HG03159 (cell line): ENCODE measurements at regions not wholly inside any gene's neighbourhood (a gene's known extent, or its start where the extent isn't known, plus 50 kb on each side); places are given as distances from the start of the nearest gene placed in this dataset.
A peak's percentile ranks its signal among the peaks of the same experiment; 100 is the strongest.
"Not testable (repeated sequence)": the region's sequence is repeated elsewhere in the genome, so short reads cannot be mapped to it uniquely, and the experiment has no call there.

ENCODE experiments used
- ATAC-seq: cut with Tn5 transposase; IDR thresholded peaks from one replicate; pipeline ENCODE4 v1.9.1; 2021; ENCODE audit warnings: mild to moderate bottlenecking, moderate library complexity; ENCODE audit not compliant: unreplicated experiment

DNA sequence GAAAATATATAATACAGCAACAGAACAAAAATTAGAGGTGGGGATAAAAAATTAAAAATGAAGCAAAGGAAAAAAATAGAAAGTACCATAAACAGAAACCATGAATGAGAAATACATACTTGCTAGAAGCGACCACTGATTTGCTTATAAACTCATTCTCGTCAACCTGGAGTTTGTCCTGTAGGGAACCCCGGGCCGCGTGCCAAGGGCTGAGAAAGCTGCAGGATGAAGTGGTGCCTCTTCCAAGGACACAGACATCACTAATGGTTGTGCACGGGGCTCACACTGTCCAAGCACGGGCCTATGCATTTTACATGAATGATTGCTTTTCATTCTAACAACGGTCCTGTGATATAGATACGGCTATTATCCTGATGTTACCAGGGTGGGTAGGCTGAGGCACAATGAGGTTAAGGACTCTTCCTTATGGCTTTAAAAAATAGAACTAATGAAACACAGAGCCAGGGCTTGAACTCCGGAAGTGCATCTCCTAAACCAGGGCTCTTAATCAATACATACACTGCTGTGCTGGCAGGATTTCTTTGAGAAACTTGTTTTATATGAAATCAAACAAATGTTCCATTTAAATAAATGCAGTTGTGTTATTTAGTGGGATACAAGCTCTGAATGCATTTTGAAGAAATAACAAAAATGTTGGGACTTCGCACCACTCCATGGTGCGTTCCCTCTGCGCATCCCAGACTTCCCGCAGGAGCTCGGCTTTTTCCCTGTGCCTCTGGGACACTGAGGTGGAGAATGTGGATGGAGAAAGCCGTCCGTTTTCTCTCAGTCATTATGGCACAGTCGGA is 113.9 kb upstream of the PHACTR3 start:
- ATAC-seq: not testable (repeated sequence)

DNA sequence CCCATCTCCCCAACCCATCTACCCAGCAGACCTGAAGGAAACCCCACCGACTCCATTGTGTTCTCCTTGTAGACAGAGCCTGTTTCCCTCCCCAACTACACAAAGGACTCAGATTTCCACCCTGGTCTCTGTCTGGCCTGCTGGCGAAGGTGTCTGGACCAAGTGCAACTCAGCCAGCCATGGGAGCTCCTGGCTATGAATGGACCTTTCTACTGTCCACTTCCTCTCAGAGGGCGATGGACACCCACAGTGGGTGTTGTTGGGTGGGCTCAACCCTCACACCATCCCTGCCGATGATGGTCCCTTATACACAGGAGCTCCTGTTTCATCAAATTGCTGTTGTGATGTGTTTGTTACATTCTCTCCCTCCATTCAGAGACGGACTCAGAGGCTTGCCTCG is 112.5 kb upstream of the PHACTR3 start:
- no peak for ATAC-seq

DNA sequence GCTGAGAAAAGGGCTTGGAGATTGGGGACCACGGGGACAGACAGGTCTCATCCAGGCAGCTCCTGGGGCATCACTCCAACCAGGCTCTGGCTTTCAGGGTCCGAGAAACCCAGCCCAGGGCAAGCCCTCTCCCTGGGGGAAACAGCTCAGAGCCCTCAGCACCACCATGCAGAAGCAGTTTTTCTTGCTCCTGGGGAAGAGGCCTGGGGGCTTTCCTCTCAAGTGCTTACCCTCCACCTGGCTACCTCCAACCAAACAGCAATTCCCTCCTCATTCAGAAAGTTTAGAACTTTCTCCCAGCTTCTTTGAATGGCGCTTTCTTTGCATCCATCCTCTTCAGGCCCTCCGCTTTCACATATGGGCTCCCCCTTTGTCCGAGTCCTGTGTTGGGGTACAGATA is 110.4 kb upstream of the PHACTR3 start:
- no peak for ATAC-seq

DNA sequence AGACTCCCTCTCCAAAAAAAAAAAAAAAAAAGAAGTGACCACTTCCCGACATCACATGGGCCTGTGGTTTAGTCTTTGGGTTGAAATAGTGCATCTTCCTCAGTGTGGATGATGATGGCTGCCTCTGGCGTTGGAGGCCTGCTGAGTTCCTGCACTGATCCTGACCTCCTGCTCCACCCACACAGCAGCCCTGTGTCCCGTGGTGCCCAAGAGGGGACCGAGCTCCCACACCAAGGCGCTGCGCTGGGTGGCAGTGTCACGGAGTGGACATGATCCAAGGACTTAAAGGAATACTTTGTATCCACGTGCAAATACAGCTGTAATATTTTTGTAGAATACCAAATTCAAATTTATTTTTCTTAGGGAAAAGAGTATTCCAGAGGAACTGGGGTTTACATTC is 109.2 kb upstream of the PHACTR3 start:
- ATAC-seq: no peak

DNA sequence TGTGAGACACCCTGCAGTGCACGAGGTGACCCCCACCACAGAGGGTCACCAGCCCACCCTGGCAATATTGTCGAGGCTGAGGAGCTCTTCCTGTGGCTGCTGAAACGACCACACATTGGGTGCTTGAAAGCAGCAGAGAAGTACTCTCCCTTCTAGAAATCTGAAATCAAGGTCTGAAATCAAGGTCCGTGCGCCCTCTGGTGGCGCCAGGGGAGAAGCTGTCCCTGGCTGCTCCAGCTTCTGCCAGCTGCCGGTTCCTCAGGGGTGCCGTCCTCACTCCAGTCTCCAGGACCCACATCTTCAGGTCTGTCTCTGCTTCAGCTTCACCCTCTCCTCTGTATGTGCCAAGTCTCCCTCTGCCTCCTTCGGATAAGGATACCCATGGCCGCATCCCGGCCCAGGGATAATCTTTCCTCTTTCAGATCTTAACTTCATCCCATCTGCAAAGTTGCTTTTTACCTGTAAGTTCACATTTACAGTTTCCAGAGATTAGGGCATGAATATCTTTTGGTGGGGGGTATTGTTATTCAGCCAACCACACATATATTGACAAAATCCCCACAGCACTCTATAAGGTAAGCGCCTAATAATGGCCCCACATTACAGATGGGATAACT is 108.3 kb upstream of the PHACTR3 start:
- peak; percentile 57 for ATAC-seq

DNA sequence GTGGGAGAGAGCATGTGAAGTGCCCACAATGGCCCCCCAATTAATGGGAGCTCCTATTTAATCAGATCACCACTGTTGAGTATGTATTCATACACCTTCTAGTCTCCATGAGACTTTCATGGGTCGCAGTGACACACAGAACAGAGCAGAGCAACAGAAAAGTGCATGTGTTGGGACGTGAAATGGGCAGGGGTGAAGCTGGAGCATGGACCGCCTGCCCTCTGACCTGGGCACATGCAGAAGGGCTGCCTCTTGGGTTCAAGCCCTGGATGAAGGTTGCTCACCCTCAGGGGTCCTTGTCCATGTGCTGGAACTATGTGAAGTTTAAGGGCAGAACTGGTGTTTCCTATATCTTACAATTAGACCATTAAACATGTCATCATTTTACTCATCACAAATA is 106.0 kb upstream of the PHACTR3 start:
- ATAC-seq: no peak

DNA sequence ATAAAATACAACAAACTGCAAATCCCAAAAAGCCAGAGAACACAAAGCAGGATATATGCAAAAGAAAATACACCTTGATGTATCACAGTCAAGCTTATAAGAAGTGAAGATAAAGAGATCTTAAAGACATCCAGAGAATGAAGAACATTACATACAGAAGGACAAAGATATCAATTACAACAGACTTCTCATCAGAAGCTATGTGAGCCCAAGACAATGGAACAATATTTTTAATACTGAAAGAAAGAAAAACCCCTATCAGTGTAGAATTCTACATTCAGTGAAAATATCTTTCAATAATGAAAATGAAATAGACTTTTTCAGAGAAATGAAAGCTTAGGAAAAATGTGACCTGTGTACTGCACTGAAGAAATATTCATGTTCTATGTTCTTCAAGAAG is 104.5 kb upstream of the PHACTR3 start:
- no peak for ATAC-seq

DNA sequence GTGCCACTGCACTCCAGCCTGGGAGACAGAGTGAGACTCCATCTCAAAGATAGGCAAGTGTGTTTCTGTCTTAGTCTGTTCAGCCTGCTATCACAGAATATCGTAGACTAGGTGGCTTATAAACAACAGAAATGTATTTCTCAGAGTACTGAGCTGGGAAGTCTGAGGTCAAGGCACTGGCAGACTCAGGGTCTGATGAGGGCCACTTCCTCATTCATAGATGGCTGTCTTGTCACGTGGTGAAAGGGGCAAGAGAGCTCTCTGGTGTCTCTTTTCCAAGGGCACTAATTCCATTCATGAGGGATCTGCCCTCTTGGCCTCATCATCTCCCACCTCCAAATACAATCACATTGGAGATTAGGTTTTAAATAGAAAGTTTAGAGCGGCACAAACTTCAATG is 95.6 kb upstream of the PHACTR3 start:
- ATAC-seq: no peak

DNA sequence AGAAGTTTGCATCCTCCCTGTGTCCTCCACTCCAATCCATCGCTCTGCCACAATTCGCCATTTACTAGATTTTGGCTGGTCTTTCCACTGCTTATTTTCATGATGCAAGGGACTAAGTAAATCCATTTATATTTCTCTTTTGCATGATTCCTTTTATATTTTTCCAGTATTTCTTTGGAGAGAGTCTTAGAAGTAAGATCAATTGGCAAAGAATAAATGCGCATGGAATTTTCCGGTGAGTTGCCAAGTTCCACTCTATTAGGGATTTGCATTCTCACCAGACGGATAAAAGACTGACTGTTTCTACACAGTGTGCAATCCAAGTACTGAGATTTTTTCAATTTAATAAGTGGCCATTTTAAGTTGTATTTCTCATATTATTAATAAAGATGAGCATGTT is 91.7 kb upstream of the PHACTR3 start:
- ATAC-seq: no peak

DNA sequence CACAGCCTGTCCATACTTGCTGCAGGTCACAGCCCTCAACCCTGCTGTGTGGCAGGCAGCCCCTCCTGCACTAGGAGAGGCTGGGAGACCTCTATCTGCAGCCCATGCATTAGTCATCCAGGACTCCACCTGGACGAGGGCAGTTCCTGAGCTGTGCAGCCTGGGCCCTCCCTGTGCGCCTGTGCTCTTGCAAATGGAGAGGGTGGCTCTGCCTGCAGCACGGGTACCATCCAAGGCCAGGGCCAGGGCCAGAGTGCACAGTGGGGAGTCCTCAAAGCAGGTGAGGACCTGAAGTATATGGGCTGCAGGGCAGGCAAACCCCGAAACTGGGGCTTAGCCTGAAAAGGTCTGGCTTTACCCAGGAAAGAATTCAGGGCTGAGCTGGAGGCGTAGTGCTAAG is 89.8 kb upstream of the PHACTR3 start:
- ATAC-seq: no peak

DNA sequence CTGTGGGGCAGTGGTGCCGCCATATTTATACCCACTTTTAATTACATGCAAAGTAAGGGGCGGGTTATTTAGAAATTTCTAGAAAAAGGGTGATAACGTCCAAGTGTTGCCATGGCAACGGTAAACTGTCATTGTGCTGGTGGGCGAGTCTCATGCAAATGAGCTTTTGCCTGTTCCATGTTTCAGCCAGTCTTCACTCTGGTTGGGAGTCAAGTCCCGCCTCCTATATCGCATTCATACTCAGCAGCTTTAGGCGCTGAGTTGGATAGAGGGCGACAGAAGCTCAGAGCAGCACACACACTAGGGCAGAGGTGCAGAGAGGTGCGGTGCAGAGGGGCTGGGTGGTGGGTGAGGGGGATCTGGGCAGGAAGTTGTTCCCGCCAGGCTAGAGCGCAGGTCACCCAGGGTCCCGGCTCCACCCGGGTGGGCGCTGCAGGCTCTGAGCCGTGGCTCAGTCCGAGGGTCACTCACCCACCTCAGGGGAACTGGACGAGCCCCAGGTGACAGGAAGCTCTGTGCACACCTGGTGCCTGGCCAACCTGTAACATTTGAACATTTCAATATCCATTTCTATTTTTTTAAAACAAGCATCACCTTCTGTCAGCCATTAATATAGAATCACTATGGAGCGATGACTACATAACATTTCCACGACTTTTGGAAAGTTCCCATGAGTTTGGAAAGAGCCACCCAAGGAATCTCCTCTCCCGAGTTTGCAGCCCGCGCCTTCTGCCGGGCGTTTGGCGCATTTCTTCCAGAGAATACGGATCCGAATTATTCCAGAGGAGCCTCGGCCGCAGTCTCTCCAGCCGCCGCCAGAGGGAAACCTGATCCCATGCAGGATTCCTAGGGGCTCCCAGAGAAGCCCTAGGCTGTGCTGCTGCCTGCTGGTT is 89.1 kb upstream of the PHACTR3 start:
- ATAC-seq: no peak

DNA sequence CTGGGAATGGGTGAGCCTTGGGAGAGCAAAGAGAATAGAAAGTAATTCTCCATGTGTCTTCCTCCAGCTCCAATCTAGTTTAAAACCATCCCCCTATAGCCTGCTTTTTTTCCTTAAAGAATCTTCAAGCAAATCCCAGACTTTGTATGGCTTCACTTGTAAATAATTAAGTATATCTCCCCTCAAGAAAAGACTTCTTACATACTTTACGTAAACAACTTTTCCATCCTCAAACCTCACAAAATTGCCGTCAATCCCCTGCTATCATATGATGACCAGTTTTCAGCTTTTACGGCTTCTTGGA is 88.5 kb upstream of the PHACTR3 start:
- ATAC-seq: no peak

DNA sequence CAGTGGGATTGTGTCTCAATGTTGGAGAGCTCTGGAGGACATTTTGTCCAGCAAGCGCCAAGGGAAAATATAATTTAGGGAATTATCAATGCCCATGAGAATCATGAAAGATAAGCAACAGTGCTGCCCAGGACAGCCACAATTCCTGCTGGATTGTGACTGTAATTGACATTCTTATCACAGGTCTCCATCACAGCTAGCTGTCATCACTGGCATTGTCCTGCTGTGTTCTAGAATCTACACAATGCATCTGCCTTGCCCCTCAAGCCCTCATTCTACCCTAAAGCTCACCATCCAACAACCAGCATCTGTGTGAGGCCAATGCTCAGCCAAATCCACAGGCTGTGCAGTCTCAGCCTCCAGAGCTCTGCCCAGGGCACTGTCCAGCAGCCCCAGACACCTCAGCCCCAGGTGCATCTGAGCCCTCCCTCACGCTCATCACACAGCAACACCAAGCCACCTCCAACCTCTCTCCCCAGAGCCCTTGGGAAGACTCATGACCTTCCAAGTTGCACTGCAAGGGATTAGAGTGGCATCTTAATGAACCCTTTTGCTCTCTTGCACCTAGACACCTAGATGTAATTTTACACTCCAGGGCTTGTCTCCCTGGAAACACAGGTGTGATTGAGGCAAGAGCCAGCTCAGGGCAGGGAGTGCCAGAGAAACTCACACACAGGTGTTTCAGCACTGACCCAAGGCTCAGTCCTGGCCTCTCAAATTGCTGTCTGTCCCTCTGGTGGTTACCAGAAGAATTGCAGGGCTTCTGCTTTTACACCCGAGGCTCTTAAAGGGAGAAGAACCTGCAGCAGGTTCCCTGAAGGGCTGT is 85.2 kb upstream of the PHACTR3 start:
- ATAC-seq: peak; percentile 75

DNA sequence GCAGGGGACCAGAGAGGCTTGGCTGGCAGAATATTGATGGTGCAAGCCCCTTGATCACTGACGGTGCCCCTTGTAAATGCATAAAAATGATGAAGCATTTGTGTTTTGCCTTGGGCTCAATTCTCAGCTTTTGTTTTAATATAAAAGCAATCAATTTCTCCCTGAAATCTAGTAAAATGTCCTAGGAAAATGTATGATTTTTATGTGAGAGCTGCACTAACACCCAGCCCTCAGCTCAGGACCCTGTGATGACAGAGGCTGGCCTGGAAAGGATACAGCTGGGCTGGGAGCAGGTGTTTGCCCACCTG is 84.7 kb upstream of the PHACTR3 start:
- ATAC-seq: no peak

DNA sequence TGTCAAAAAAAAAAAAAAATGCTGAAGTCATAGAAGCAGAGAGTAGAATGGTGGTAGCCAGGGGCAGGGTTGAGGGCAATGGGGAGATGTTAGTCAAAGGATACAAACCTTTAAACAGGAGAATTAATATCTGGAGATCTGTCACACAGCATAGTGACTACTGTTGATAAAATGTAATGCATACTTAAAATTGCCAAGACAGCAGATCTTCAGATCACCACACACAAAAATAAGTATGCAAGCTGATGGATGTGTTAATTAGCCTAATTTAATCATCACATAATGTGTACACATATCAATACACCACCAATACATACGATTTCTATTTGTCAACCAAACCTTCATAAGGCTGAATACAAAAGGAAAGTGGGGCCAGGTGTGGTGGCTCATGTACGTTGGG is 83.5 kb upstream of the PHACTR3 start:
- ATAC-seq: no peak

DNA sequence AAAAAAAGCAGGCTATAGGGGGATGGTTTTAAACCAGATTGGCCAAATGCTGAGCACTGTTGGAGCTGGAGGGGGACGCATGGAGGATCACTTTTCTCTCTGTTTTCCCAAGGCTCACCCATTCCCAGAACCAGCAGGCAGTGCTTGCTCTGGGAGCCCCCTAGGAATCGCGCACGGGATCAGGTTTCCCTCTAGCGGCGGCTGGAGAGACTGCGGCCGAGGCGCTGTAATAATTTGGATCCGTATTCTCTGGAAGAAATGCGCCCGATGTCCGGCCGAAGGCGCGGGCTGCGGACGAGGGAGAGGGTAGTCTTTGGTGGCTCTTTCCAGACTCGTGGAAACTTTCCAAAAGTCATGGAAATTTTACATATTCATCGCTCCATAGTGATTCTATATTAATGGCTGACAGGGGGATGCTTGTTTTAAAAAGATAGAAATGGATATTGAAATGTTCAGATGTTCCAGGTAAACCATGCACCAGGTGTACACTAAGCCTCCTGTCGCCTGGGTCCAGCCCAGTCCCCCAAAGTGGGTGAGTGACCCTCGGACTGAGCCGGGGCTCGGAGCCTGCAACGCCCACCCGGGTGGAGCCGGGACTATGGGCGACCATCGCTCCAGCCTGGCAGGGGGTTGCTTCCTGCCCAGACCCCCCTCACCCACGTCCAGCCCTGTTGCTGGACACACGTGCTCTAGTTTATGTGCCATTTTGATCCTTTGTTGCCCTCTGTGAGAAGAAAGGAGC is 78.7 kb upstream of the PHACTR3 start:
- no peak for ATAC-seq

DNA sequence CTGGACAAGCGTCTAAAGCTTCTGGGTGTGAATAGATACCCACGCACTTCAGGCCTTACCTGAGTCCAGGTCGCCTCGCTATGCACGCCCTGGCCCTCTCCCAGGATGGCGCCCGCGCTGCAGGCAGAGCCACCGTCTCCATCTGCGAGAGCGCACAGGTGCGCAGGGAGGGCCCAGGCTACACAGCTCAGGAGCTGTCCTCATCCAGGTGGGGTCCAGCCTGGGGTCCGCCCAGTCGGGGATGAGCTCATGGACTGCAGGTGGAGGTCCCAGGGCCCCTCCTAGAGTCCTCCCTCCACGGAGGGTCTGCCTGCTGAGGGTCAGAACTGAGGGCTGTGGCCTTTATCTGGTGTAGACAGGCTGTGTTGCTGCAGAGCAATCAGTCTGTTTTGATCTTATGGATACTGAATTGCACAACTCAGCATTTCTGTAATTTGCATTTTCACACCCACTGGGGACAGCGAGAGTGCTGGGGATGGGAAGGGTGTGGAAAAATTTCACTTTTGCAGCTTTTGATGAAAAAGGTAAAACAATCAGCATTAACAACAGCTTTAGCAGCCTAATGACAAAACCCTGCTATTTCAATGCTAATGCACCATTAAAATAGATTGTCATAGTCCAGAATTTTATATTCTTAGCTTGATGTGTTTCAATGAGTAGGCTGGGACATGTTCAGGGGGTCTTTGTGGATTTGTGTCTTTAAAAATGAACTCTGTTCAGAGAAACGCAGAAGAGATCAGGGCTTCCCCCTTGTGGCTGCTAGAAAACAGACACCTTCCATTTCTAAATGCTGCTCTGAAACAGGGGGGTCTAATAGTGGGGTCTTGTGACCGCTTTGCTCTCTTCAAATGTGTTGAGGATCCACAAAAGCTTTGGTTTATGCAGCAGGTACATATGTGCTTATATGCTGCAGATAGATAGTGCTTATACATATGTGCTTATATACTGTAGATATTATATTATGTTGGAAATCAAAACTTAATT is 77.8 kb upstream of the PHACTR3 start:
- ATAC-seq: no peak

DNA sequence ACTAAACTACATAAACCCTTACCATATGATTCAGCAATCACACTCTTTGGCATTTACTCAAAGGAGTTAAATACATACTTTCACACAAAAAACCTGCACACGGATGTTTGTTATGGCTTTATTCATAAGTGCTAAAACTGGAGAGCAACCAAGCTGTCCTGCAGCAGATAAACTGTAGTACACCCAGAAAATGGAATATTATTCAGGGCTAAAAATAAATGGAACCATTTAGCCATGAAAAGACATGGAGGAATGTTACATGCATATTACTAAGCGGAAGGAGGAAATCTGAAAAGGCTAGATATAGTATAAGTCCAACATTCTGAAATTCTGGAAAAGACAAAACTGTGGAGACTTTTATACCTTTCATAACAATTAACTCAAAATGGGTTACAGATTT is 73.6 kb upstream of the PHACTR3 start:
- no peak for ATAC-seq

DNA sequence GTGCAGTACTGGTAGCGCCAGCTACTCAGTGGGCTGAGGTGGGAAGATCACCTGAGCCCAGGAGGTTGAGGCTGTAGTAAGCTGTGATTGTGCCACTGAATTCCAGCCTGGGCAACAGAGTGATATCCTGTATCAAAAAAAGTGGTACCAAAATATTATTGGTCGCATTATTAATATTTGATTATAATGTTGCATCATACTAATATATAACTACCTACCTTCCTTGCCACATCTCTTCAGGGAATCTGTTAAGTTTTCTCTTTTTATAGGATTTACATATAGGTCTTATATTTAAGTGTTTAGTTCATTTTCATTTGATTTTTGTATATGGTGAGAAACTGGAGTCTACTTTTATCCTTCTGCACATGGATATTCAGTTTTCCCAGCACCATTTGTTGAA is 66.3 kb upstream of the PHACTR3 start:
- ATAC-seq: no peak
